ENCODE measurements at regions not wholly inside any gene's neighbourhood (a gene's known extent, or its start where the extent isn't known, plus 50 kb on each side); places are given as distances from the start of the nearest gene placed in this dataset.

- H3K4me1 ChIP-seq (ENCODE audit: control insufficient read depth in 1 of 2, insufficient read depth in 1 of 2, low read depth in 1 of 2, low read length in 1 of 2): peaks cover 7% of the 10 kb centered on the region in 2 experiments
- H3K36me3 ChIP-seq: peaks cover 34% of the 10 kb centered on the region
- no peak overlapping the region for H3K4me3 ChIP-seq (ENCODE audit: low read depth in 1 of 2, low read length in 1 of 2)
- no peak for TF ChIP-seq CTCF (IDR thresholded peaks at IDR 0.05)
- H3K9me3 ChIP-seq: no peaks in the 10 kb centered on the region
- H3K27me3 ChIP-seq: no peaks in the 10 kb centered on the region
- peak overlapping the region; percentile 43 for H3K27ac ChIP-seq
These were observed 153.9 kb upstream of the PELI1 start for GRCh38 chr2:64298161-64298560.

GRCh38 chr2:64300066-64300465, 153.9 kb upstream of the LGALSL start:
- H3K4me1 ChIP-seq (ENCODE audit: control insufficient read depth in 1 of 2, insufficient read depth in 1 of 2, low read depth in 1 of 2, low read length in 1 of 2): peaks cover 7% of the 10 kb centered on the region in 2 experiments
- TF ChIP-seq CTCF (IDR thresholded peaks at IDR 0.05): no peak
- H3K27me3 ChIP-seq: no peaks in the 10 kb centered on the region

GRCh38 chr2:64303250-64303649, 150.7 kb upstream of the LGALSL start:
- no peaks in the 10 kb centered on the region for H3K27me3 ChIP-seq
- H3K4me1 ChIP-seq (ENCODE audit: control insufficient read depth in 1 of 2, insufficient read depth in 1 of 2, low read depth in 1 of 2, low read length in 1 of 2): peaks cover 4 to 5% of the 10 kb centered on the region in 2 experiments
- H3K36me3 ChIP-seq: no peaks in the 10 kb centered on the region
- no peaks in the 10 kb centered on the region for H3K9me3 ChIP-seq
- no peak for TF ChIP-seq CTCF (IDR thresholded peaks at IDR 0.05)
- H3K4me3 ChIP-seq (ENCODE audit: low read depth in 1 of 2, low read length in 1 of 2): no peak overlapping the region
- H3K27ac ChIP-seq: no peak overlapping the region

More at GRCh38 chr2:64300066-64300465, 153.9 kb upstream of the LGALSL start:
- Histone ChIP-seq H3K27ac (peak overlapping the region; percentile 12), H3K9me3 (no peaks in the 10 kb centered on the region), H3K4me3 (ENCODE audit: low read depth in 1 of 2, low read length in 1 of 2) (no peak overlapping the region), H3K36me3 (peaks cover 19% of the 10 kb centered on the region)

- no peaks in the 10 kb centered on the region for H3K9me3 ChIP-seq
- no peak overlapping the region for H3K4me3 ChIP-seq (ENCODE audit: low read depth in 1 of 2, low read length in 1 of 2)
- H3K27me3 ChIP-seq: no peaks in the 10 kb centered on the region
- H3K4me1 ChIP-seq (ENCODE audit: control insufficient read depth in 1 of 2, insufficient read depth in 1 of 2, low read depth in 1 of 2, low read length in 1 of 2): peaks cover 4 to 6% of the 10 kb centered on the region in 2 experiments
- TF ChIP-seq CTCF (IDR thresholded peaks at IDR 0.05): no peak
- peak overlapping the region; percentile 24 for H3K27ac ChIP-seq
- H3K36me3 ChIP-seq: no peaks in the 10 kb centered on the region
These were observed 146.5 kb upstream of the LGALSL start for GRCh38 chr2:64307421-64307820.

GRCh38 chr2:64311191-64311910, 142.6 kb upstream of the LGALSL start:
- no peak for TF ChIP-seq CTCF (IDR thresholded peaks at IDR 0.05)

More at GRCh38 chr2:64311191-64311910, 142.6 kb upstream of the LGALSL start:
- peaks cover 8 to 10% of the 10 kb centered on the region in 2 experiments for H3K4me1 ChIP-seq (ENCODE audit: control insufficient read depth in 1 of 2, insufficient read depth in 1 of 2, low read depth in 1 of 2, low read length in 1 of 2)
- no peak overlapping the region for H3K4me3 ChIP-seq (ENCODE audit: low read depth in 1 of 2, low read length in 1 of 2)
- H3K27ac ChIP-seq: peak overlapping the region; percentile 36
- no peaks in the 10 kb centered on the region for H3K9me3 ChIP-seq
- no peaks in the 10 kb centered on the region for H3K27me3 ChIP-seq
- H3K36me3 ChIP-seq: no peaks in the 10 kb centered on the region
